Fibroblast of the aortic adventitia (primary cell): ENCODE measurements at regions not wholly inside any gene's neighbourhood (a gene's known extent, or its start where the extent isn't known, plus 50 kb on each side); places are given as distances from the start of the nearest gene placed in this dataset.

ENCODE experiments used
- DNase-seq: peaks from one replicate; pipeline ENCODE4 v3.0.0-alpha.2; 2010; ENCODE audit warnings: low read depth
- H3K4me3 ChIP-seq: 2 replicates; pipeline ENCODE4 v1.5.1; 2011; ENCODE audit warnings: low read depth, mild to moderate bottlenecking, control low read depth, low read length, moderate library complexity
- CTCF ChIP-seq: IDR thresholded peaks from 2 replicates; pipeline ENCODE4 v1.5.1; 2011; ENCODE audit warnings: mild to moderate bottlenecking, low read length, control low read depth, inconsistent platforms; ENCODE audit not compliant: insufficient read depth

GRCh38 chr22:48863965-48864528, 963.6 kb downstream of the BRD1 start:
- no peak for DNase-seq
- no peak for TF ChIP-seq CTCF
- H3K4me3 ChIP-seq: no peak overlapping the region

DNA sequence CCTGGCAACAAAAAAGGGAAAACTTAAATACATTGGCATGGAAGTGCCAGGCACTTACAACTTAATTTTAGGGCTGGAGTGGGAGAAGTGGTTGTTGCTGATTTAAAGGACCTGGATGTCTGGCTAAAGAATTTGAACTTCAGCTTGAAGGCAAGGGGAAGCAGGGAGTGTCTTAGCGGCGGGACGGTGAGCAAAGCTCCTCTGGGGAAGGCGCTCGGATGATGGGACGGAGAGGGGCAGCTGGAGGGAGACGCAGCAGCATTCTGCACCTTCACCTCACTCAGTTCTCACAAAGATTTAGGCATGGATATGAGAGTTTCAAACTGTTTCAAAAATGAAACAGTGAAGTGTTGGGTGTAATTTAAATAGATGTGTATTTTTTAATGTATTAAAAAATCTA, 967.1 kb downstream of the BRD1 start:
- TF ChIP-seq CTCF: no peak
- H3K4me3 ChIP-seq: no peak overlapping the region
- no peak for DNase-seq

DNA sequence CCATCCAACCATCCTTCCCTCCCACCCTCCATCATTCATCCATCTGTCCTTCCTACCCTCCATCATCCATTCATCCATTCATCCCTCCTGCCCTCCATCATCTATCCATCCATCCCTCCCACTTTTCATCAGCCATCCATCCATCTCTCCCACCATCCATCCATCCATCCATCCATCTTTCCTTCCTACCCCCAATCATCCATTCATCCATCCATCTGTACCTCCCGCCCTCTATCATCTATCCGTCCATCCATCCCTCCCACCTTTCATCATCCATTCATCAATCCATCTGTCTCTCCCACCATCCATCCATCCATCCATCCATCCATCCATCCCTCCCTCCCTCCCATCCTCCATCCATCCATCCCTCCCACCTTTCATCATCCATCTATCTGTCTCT, 968.8 kb downstream of the BRD1 start:
- no peak for DNase-seq
- no peak overlapping the region for H3K4me3 ChIP-seq
- no peak for TF ChIP-seq CTCF

DNA sequence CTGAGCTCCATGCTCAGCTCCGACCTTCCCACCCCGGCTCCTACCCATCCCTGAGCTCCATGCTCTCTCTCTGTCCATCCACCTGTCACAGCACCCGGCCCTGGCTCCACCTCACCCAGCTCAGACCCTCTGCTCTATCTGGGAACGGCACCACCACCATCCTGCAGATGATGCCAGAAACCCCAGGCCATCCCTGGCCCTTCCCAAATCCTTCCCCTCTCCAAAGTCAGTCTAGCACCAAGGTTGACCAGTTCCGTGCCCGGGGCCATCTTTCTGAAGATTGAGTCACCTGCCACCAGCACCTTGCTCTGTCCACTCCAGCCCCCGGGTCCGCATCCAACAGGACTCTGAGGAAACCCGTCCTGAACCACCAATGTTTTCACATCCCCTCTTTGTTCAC, 969.6 kb downstream of the BRD1 start:
- no peak overlapping the region for H3K4me3 ChIP-seq
- TF ChIP-seq CTCF: no peak
- DNase-seq: no peak

DNA sequence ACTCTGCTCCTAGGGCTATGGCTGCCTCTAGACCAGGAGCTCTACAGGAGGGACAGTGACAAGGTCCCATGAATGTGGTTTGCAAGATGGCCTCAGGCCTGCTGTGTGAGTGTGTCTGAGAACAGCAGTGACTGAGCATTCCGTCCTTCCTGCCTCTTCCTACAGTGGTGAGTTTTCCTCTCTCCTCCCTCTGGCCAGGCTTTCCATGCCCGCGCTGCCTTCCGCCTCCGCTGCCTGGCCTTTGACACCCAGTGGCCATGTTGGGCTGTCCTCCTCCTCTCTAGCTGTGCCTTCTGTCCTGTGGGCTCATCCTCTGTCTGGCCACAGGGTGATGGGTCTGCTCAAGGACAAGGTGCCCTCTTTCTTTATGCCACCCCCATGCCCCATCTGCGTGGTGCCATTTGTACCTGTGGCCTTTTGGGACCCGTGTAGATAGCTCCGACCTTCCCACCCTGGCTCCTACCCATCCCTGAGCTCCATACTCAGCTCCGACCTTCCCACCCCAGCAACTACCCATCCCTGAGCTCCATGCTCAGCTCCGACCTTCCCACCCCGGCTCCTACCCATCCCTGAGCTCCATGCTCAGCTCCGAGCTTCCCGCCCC, 970.4 kb downstream of the BRD1 start:
- no peak for TF ChIP-seq CTCF
- H3K4me3 ChIP-seq: no peak overlapping the region
- no peak for DNase-seq

DNA sequence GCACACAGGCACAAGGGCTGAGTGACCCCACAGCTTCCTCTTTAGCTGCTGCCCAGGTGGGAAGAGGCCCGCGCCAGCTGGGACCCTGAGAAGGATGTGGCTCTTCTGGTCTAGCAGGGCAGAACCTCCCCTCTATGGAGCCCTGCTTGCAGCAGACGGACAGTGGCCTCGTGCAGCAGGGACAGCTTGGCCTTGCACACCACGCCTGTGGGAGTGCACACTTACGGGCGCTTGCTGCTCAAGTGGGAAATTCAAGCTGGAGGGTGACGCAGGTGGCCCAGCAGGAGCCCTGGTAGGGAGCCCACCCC, 971.4 kb downstream of the BRD1 start:
- no peak for DNase-seq
- no peak overlapping the region for H3K4me3 ChIP-seq
- no peak for TF ChIP-seq CTCF
